GM12878 (cell line): ENCODE measurements at regions not wholly inside any gene's neighbourhood (a gene's known extent, or its start where the extent isn't known, plus 50 kb on each side); places are given as distances from the start of the nearest gene placed in this dataset.

Experiments
- ATAC-seq: fragments of 200-7000 bp; cut with Tn5 transposase; 3 replicates; pipeline ENCODE4 v1.9.1; 2020; ENCODE audit warnings: mild to moderate bottlenecking, moderate library complexity
- BruUV-seq: library from RNA; stranded (reverse); fragments of 400-500 nt; replicated peaks from 2 replicates; lab custom pipeline; 2021; lab: Mats Ljungman, UMichigan
- CTCF ChIA-PET: fragments of 300-600 bp; sonication (Branson Sonifier 250); formaldehyde crosslinking; extraction: SDS; loops from one replicate; lab custom pipeline; 2021; ENCODE audit warnings: inconsistent platforms; lab: Yijun Ruan, JAX
- POLR2A ChIA-PET: fragments of 350-600 bp; formaldehyde crosslinking; extraction: SDS; loops from one replicate; lab custom pipeline; 2021; ENCODE audit warnings: inconsistent platforms; lab: Charles Lee
- RAD21 ChIA-PET: fragments of 300-600 bp; sonication (Branson Sonifier 250); formaldehyde crosslinking; loops from one replicate; lab custom pipeline; 2023; ENCODE audit warnings: antibody characterized with exemption; ENCODE audit not compliant: unreplicated experiment; lab: Charles Lee
- SMC1A ChIA-PET: fragments of 300-600 bp; sonication (Branson Sonifier 250); formaldehyde crosslinking; loops from one replicate; lab custom pipeline; 2023; ENCODE audit not compliant: unreplicated experiment, uncharacterized antibody; lab: Charles Lee
- DNase-seq: peaks from one replicate; pipeline ENCODE4 v3.0.0-alpha.2; 2011; ENCODE audit warnings: low read depth, low spot score
- FAIRE-seq: peaks from 3 replicates; lab custom pipeline; 2011; peaks lifted over from hg19 to GRCh38; lab: Jason Lieb, UNC
- H2AFZ ChIP-seq: 2 replicates; pipeline ENCODE4 v1.6.0; 2011; ENCODE audit warnings: low read depth, low read length, control low read depth; ENCODE audit not compliant: control insufficient read depth
- H3K27ac ChIP-seq: 2 replicates; pipeline ENCODE4 v1.5.1; 2011; ENCODE audit warnings: control low read depth; ENCODE audit not compliant: control insufficient read depth, insufficient read depth
- H3K27me3 ChIP-seq, 2 experiments: replicated peaks in 1 of 2; 2 replicates each; pipeline versions ENCODE4 v1.6.0 to v1.6.1; 2011; ENCODE audit warnings: low read length in 1 of 2; ENCODE audit not compliant: control insufficient read depth in 2 of 2, insufficient read depth in 2 of 2
- H3K36me3 ChIP-seq, 2 experiments: 2 replicates each; pipeline ENCODE4 v1.5.1; 2011; ENCODE audit warnings: low read length in 1 of 2; ENCODE audit not compliant: control insufficient read depth in 2 of 2, insufficient read depth in 2 of 2
- H3K4me1 ChIP-seq: 2 replicates; pipeline ENCODE4 v1.6.1; 2011; ENCODE audit warnings: mild to moderate bottlenecking, low read length, moderate library complexity, mixed read lengths; ENCODE audit not compliant: control insufficient read depth, insufficient read depth
- H3K4me2 ChIP-seq: 2 replicates; pipeline ENCODE4 v1.6.0; 2011; ENCODE audit warnings: control low read depth; ENCODE audit not compliant: control insufficient read depth, insufficient read depth
- H3K4me3 ChIP-seq: fragments of 200-600 bp; sonication (generic); 2 replicates; pipeline ENCODE4 v1.5.1; 2016
- H3K79me2 ChIP-seq: 2 replicates; pipeline ENCODE4 v1.6.0; 2011; ENCODE audit warnings: low read length; ENCODE audit not compliant: control insufficient read depth, insufficient read depth
- H3K9ac ChIP-seq: 2 replicates; pipeline ENCODE4 v1.8.0; 2011; ENCODE audit warnings: low read length, control low read depth, mixed read lengths; ENCODE audit not compliant: control insufficient read depth, insufficient read depth
- H3K9me3 ChIP-seq: replicated peaks from 3 replicates; pipeline ENCODE4 v1.5.1; 2011; ENCODE audit warnings: mild to moderate bottlenecking, low read length; ENCODE audit not compliant: control insufficient read depth, insufficient read depth
- H4K20me1 ChIP-seq: 2 replicates; pipeline ENCODE4 v1.6.0; 2011; ENCODE audit not compliant: control insufficient read depth, insufficient read depth
- BCLAF1 ChIP-seq: fragments of 450-650 bp; IDR thresholded peaks from 2 replicates; pipeline ENCODE4 v1.6.1; 2017; ENCODE audit warnings: antibody characterized with exemption, mild to moderate bottlenecking, moderate library complexity
- CREB1 ChIP-seq: IDR thresholded peaks from 2 replicates; pipeline ENCODE4 v1.6.1; 2012; ENCODE audit warnings: low read depth, mild to moderate bottlenecking, inconsistent platforms
- CTCF ChIP-seq, 3 experiments: IDR thresholded peaks in 2 of 3; conservative IDR thresholded peaks in 1 of 3; 2 replicates each; pipeline ENCODE4 v1.5.1; 2011; ENCODE audit warnings: low read depth in 3 of 3, low read length in 3 of 3, mild to moderate bottlenecking in 3 of 3, control low read depth in 2 of 3, moderate library complexity in 2 of 3, inconsistent platforms in 1 of 3, mixed read lengths in 1 of 3; ENCODE audit not compliant: control insufficient read depth in 2 of 3, insufficient read depth in 1 of 3; ENCODE audit errors: extremely low read depth in 1 of 3
- EP300 ChIP-seq, 2 experiments: fragments of 150-350 bp in 1 of 2; IDR thresholded peaks; 2 replicates each; pipeline ENCODE4 v1.6.1; 2011 to 2012; ENCODE audit warnings: low read depth in 2 of 2, low read length in 2 of 2, borderline replicate concordance in 1 of 2, improper control_type of control experiment in 1 of 2, inconsistent platforms in 1 of 2; ENCODE audit not compliant: control insufficient read depth in 1 of 2
- PKNOX1 ChIP-seq: fragments of 450-650 bp; IDR thresholded peaks from 2 replicates; pipeline ENCODE4 v1.6.1; 2016; ENCODE audit warnings: mild to moderate bottlenecking
- POLR2AphosphoS2 ChIP-seq: IDR thresholded peaks from 2 replicates; pipeline ENCODE4 v1.6.1; 2011; ENCODE audit warnings: low read depth, mild to moderate bottlenecking, low read length, improper control_type of control experiment, moderate library complexity
- POLR2AphosphoS5 ChIP-seq: IDR thresholded peaks from 2 replicates; pipeline ENCODE4 v1.6.1; 2011; ENCODE audit warnings: mild to moderate bottlenecking, low read length, inconsistent platforms
- RB1 ChIP-seq: fragments of 450-650 bp; formaldehyde crosslinking; IDR thresholded peaks from 2 replicates; pipeline ENCODE4 v1.6.1; 2017; ENCODE audit warnings: mild to moderate bottlenecking, borderline replicate concordance
- SMC3 ChIP-seq: IDR thresholded peaks from 2 replicates; pipeline ENCODE4 v1.6.1; 2011; ENCODE audit warnings: low read length, improper control_type of control experiment, borderline replicate concordance
- SRF ChIP-seq, 2 experiments: IDR thresholded peaks; 2 replicates each; pipeline ENCODE4 v1.6.1; 2011; ENCODE audit warnings: low read depth in 2 of 2, low read length in 2 of 2, mild to moderate bottlenecking in 1 of 2, moderate library complexity in 1 of 2
- SUPT20H ChIP-seq: IDR thresholded peaks from 2 replicates; pipeline ENCODE4 v1.6.1; 2011; ENCODE audit warnings: low read depth, mild to moderate bottlenecking, low read length, moderate library complexity, borderline replicate concordance; ENCODE audit not compliant: control insufficient read depth
- TAF1 ChIP-seq: IDR thresholded peaks from 2 replicates; pipeline ENCODE4 v1.6.1; 2011; ENCODE audit warnings: mild to moderate bottlenecking, low read depth, low read length, borderline replicate concordance
- USF1 ChIP-seq: IDR thresholded peaks from 2 replicates; pipeline ENCODE4 v1.6.1; 2011; ENCODE audit warnings: borderline replicate concordance, low read depth, mild to moderate bottlenecking, moderate library complexity, mixed read lengths, low read length; ENCODE audit not compliant: insufficient read depth; ENCODE audit errors: extremely low read length
- ZBED1 ChIP-seq: IDR thresholded peaks from 2 replicates; pipeline ENCODE4 v1.6.1; 2016; ENCODE audit warnings: borderline replicate concordance
- in situ Hi-C: fragments of 300-500 bp; cut with MboI; formaldehyde crosslinking; loops from 9 replicates; pipeline ENCODE4 v1.14.3; 2018; ENCODE audit warnings: mixed read lengths
- intact Hi-C: fragments of 100-400 bp; cut with micrococcal nuclease; formaldehyde crosslinking; loops from one replicate; pipeline ENCODE4 v1.14.2; 2022; ENCODE audit not compliant: unreplicated experiment

- TF ChIP-seq BCLAF1, result no peak
- TF ChIP-seq USF1, result no peak
- no peak for TF ChIP-seq PKNOX1
- no peak for TF ChIP-seq POLR2AphosphoS5
- TF ChIP-seq RB1, result no peak
- no peak for TF ChIP-seq EP300 (IDR thresholded peaks at IDR 0.05; ENCODE audit: borderline replicate concordance in 1 of 2, control insufficient read depth in 1 of 2, low read depth in 2 of 2, low read length in 2 of 2)
- no peak for TF ChIP-seq TAF1
Observed at GRCh38 chr11:27263046-27263445, 100.0 kb downstream of the CCDC34 start (continued).

- RAD21 ChIA-PET, result no interaction called here
- ATAC-seq (no peak), DNase-seq (no peak), FAIRE-seq (no peak)
- Histone ChIP-seq H3K27me3 (no peaks in the 10 kb centered on the region), H3K27ac (no peak overlapping the region), H3K9me3 (no peaks in the 10 kb centered on the region), H2AFZ (no peak overlapping the region), H3K36me3 (no peaks in the 10 kb centered on the region), H3K4me2 (no peak overlapping the region), H3K79me2 (no peaks in the 10 kb centered on the region), H3K9ac (no peak overlapping the region), H3K4me1 (no peaks in the 10 kb centered on the region), H4K20me1 (no peaks in the 10 kb centered on the region), H3K4me3 (no peak overlapping the region)
- CTCF ChIA-PET, result no interaction called here
- SMC1A ChIA-PET, result no interaction called here
- intact Hi-C loops, result no loop called here
- in situ Hi-C loops, result no loop called here
- no TSS peak for BruUV-seq
- POLR2A ChIA-PET, result no interaction called here
- TF ChIP-seq CREB1 (no peak), SMC3 (no peak), SRF (IDR thresholded peaks at IDR 0.05; ENCODE audit: low read depth in 2 of 2, low read length in 2 of 2) (no peak), CTCF (IDR thresholded peaks at IDR 0.05 in 2 of 3, conservative IDR thresholded peaks at IDR 0.05 in 1 of 3; ENCODE audit: control insufficient read depth in 2 of 3, extremely low read depth in 1 of 3, insufficient read depth in 1 of 3, low read depth in 3 of 3, low read length in 3 of 3) (no peak), ZBED1 (no peak), SUPT20H (no peak), POLR2AphosphoS2 (no peak)
Observed at GRCh38 chr11:27255447-27255828, 107.6 kb downstream of the CCDC34 start.
